Calu3 (cell line): ENCODE measurements at regions not wholly inside any gene's neighbourhood (a gene's known extent, or its start where the extent isn't known, plus 50 kb on each side); places are given as distances from the start of the nearest gene placed in this dataset.

Source experiments
- BruUV-seq: library from RNA; stranded (reverse); fragments of 400-500 nt; replicated peaks from 2 replicates; lab custom pipeline; 2021; lab: Mats Ljungman, UMichigan
- CTCF ChIA-PET: fragments of 300-600 bp; sonication (Branson Sonifier 250); formaldehyde crosslinking; loops from one replicate; lab custom pipeline; 2022; ENCODE audit warnings: antibody characterized with exemption; lab: Charles Lee
- DNase-seq: peaks from one replicate; pipeline ENCODE4 v3.0.0; 2022
- H3K27ac Mint-ChIP-seq: one replicate; pipeline ENCODE4 v1.8.0; 2022; ENCODE audit warnings: mixed read lengths; ENCODE audit not compliant: unreplicated experiment
- H3K27me3 Mint-ChIP-seq: one replicate; pipeline ENCODE4 v1.8.0; 2022; ENCODE audit warnings: mixed read lengths; ENCODE audit not compliant: unreplicated experiment
- H3K36me3 Mint-ChIP-seq: one replicate; pipeline ENCODE4 v1.8.0; 2022; ENCODE audit warnings: mild to moderate bottlenecking, moderate library complexity, mixed read lengths; ENCODE audit not compliant: insufficient read depth, unreplicated experiment
- H3K4me1 Mint-ChIP-seq: one replicate; pipeline ENCODE4 v1.8.0; 2022; ENCODE audit warnings: mild to moderate bottlenecking, low read depth, mixed read lengths; ENCODE audit not compliant: unreplicated experiment
- H3K4me3 Mint-ChIP-seq: one replicate; pipeline ENCODE4 v1.8.0; 2022; ENCODE audit warnings: mild to moderate bottlenecking, low read depth, moderate library complexity, mixed read lengths; ENCODE audit not compliant: unreplicated experiment
- H3K9me3 Mint-ChIP-seq: one replicate; pipeline ENCODE4 v1.8.0; 2022; ENCODE audit warnings: low read depth, mixed read lengths; ENCODE audit not compliant: unreplicated experiment
- intact Hi-C: fragments of 100-400 bp; cut with micrococcal nuclease; formaldehyde crosslinking; loops from one replicate; pipeline ENCODE4 v1.10.0; 2022; ENCODE audit not compliant: unreplicated experiment
- TF ChIP-seq, protein P1 (sequence below): fragments of 200-600 bp; IDR thresholded peaks from one replicate; pipeline ENCODE4 v1.8.0; 2022; ENCODE audit warnings: antibody characterized with exemption; ENCODE audit not compliant: unreplicated experiment

DNA sequence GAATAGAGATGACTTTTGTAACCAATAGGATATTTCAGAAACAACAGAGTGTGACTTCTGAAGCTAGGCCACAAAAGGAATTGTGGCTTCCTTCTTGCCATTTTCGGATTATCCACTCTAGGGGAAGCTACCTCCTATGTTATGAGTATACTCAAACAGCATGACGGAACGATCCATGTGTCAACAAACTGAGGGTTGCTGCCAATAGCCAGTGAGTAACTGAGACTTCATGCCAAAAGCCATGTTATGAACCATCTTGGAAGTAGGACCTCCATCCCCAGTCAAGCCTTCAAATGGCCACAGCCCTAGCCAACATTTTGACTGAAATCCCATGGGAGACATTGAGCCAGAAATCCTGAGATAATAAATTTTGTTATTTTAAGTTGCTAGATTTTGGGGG lies 69.0 kb upstream of the IL6 start:
- intact Hi-C loops = no loop called here
- BruUV-seq = no TSS peak

GRCh38 chr7:22657479-22657878 lies 69.5 kb upstream of the IL6 start:
- no peak for DNase-seq
- no peak overlapping the region for H3K27ac Mint-ChIP-seq
- no peaks in the 10 kb centered on the region for H3K27me3 Mint-ChIP-seq
- TF ChIP-seq, protein P1, sequence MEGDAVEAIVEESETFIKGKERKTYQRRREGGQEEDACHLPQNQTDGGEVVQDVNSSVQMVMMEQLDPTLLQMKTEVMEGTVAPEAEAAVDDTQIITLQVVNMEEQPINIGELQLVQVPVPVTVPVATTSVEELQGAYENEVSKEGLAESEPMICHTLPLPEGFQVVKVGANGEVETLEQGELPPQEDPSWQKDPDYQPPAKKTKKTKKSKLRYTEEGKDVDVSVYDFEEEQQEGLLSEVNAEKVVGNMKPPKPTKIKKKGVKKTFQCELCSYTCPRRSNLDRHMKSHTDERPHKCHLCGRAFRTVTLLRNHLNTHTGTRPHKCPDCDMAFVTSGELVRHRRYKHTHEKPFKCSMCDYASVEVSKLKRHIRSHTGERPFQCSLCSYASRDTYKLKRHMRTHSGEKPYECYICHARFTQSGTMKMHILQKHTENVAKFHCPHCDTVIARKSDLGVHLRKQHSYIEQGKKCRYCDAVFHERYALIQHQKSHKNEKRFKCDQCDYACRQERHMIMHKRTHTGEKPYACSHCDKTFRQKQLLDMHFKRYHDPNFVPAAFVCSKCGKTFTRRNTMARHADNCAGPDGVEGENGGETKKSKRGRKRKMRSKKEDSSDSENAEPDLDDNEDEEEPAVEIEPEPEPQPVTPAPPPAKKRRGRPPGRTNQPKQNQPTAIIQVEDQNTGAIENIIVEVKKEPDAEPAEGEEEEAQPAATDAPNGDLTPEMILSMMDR = no peak
- no peaks in the 10 kb centered on the region for H3K36me3 Mint-ChIP-seq
- H3K9me3 Mint-ChIP-seq = no peaks in the 10 kb centered on the region
- no peak overlapping the region for H3K4me3 Mint-ChIP-seq
- intact Hi-C loops = loop anchor here (2.0 kb wide), 1 partner anchor 69 kb away; the partner anchor contains the start of gene IL6
- CTCF ChIA-PET = interaction anchor here (1.2 kb wide), 1 partner anchor 9 kb away, joined by 5 read pairs; no protein-coding TSS in a partner anchor
- BruUV-seq = no TSS peak
- peaks cover 24% of the 10 kb centered on the region for H3K4me1 Mint-ChIP-seq

More for the DNA sequence above, 69.0 kb upstream of the IL6 start:
- Mint-ChIP-seq H3K9me3 (no peaks in the 10 kb centered on the region), H3K4me3 (no peak overlapping the region), H3K4me1 (peaks cover 29% of the 10 kb centered on the region), H3K27ac (no peak overlapping the region), H3K27me3 (no peaks in the 10 kb centered on the region), H3K36me3 (no peaks in the 10 kb centered on the region)
- TF ChIP-seq, protein P1 = no peak
- CTCF ChIA-PET = interaction anchor here (1.2 kb wide), 1 partner anchor 9 kb away, joined by 5 read pairs; no protein-coding TSS in a partner anchor
- no peak for DNase-seq

DNA sequence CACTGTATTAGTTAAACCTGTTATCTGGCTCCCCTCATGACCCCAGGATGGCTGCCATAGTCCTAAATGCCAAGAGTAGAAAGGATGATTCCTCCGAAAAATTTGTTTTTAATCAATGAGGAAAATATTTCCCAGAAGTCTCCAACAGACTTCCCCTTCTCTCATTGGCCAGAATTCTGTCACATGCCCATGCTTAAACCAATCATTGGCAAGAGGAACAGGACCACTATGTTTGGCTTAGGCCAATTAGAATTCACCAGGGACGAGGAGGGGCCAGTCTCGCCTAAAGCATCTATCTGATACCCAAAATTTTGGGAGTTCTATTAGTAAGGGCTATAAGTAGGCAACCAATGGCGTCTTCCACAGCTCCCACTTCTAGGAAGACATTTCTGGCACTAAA lies 71.2 kb upstream of the IL6 start:
- Mint-ChIP-seq H3K36me3 (no peaks in the 10 kb centered on the region), H3K27me3 (no peaks in the 10 kb centered on the region), H3K4me1 (peaks cover 36% of the 10 kb centered on the region), H3K4me3 (no peak overlapping the region), H3K9me3 (peaks cover 2% of the 10 kb centered on the region), H3K27ac (no peak overlapping the region)
- TF ChIP-seq, protein P1 = no peak
- intact Hi-C loops = loop anchor here (2.0 kb wide), 1 partner anchor 71 kb away; the partner anchor contains the start of gene IL6
- BruUV-seq = no TSS peak
- CTCF ChIA-PET = interaction anchor here (0.6 to 1.0 kb wide), 3 partner anchors 12 to 111 kb away, joined by 3 to 4 read pairs (median 3); no protein-coding TSS in a partner anchor
- DNase-seq = no peak

DNA sequence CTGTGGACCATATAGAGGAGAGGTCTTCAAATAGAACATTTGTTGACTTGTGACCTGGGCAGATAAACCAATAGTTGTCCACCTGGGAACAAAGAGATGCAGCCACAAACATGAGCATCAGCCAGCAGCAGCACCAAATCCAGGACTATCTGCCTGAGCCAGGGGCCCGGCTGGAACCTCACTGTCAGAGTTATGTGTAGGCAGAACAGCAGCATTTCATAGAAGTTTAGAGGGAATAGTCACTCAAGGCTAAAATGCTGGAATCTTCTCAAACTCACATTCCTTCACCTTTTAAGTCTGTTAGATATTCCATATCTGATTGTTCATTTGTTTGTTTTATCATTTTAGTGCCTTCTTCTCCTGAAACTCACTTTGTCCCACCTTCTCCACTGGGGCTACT lies 72.2 kb upstream of the IL6 start:
- CTCF ChIA-PET = interaction anchor here (0.6 kb wide), 1 partner anchor 20 kb away, joined by 3 read pairs; no protein-coding TSS in a partner anchor
- intact Hi-C loops = no loop called here
- no peaks in the 10 kb centered on the region for H3K36me3 Mint-ChIP-seq

More for the DNA sequence above, 72.2 kb upstream of the IL6 start:
- BruUV-seq = no TSS peak
- H3K27me3 Mint-ChIP-seq = no peaks in the 10 kb centered on the region
- DNase-seq = no peak
- peaks cover 9% of the 10 kb centered on the region for H3K9me3 Mint-ChIP-seq
- TF ChIP-seq, protein P1 = no peak
- no peak overlapping the region for H3K4me3 Mint-ChIP-seq
- H3K4me1 Mint-ChIP-seq = peaks cover 32% of the 10 kb centered on the region
- H3K27ac Mint-ChIP-seq = no peak overlapping the region
